ENCODE measurements at regions not wholly inside any gene's neighbourhood (a gene's known extent, or its start where the extent isn't known, plus 50 kb on each side); places are given as distances from the start of the nearest gene placed in this dataset.

DNA sequence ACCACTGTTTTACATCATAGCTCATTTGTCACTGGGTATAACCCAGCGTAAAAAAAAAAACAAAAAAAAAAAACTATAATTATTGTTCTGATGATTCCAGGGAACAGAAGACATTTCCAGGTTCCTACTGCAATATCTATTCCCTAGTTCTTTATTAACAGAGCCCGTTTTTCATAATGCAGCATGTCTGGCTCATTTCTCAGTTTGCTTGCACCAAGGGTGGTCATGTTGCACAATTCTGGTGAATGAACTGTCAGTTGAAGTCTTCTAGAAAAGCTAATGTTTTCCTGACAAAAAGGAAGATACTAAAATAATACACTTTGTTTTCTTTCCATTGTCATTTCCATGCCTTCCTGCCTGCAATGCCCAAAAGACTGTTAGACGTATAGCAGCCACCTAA lies 180.1 kb downstream of the RDH14 start:
- TF ChIP-seq, protein P1, sequence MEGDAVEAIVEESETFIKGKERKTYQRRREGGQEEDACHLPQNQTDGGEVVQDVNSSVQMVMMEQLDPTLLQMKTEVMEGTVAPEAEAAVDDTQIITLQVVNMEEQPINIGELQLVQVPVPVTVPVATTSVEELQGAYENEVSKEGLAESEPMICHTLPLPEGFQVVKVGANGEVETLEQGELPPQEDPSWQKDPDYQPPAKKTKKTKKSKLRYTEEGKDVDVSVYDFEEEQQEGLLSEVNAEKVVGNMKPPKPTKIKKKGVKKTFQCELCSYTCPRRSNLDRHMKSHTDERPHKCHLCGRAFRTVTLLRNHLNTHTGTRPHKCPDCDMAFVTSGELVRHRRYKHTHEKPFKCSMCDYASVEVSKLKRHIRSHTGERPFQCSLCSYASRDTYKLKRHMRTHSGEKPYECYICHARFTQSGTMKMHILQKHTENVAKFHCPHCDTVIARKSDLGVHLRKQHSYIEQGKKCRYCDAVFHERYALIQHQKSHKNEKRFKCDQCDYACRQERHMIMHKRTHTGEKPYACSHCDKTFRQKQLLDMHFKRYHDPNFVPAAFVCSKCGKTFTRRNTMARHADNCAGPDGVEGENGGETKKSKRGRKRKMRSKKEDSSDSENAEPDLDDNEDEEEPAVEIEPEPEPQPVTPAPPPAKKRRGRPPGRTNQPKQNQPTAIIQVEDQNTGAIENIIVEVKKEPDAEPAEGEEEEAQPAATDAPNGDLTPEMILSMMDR (IDR thresholded peaks at IDR 0.05), result no peak
- no peak for TF ChIP-seq POLR2A (IDR thresholded peaks at IDR 0.05)
